ENCODE measurements at regions not wholly inside any gene's neighbourhood (a gene's known extent, or its start where the extent isn't known, plus 50 kb on each side); places are given as distances from the start of the nearest gene placed in this dataset.

DNA sequence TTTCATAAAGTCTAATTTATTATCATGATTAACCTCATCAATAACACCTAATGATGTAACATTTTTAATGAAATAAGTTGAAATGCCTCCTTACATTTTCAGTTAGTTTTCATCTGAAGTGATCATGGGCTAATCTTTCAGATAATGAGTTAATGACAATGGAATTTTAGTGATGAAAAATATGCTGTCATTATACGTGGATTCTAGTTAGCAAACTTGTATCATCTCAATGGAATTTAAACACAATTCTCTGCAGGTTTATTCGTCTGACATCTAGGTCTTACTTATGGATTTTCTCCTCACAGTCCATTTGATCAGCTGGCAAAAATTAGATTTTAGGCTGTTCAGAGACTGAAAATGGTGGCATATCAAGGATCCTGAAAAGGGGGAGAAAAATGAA is 885.0 kb downstream of the SLC4A3 start:
- Histone ChIP-seq H3K4me3 (no peak overlapping the region), H3K27ac (no peak overlapping the region)
- no peak for DNase-seq (ENCODE audit: low spot score)
- TF ChIP-seq, protein P1, sequence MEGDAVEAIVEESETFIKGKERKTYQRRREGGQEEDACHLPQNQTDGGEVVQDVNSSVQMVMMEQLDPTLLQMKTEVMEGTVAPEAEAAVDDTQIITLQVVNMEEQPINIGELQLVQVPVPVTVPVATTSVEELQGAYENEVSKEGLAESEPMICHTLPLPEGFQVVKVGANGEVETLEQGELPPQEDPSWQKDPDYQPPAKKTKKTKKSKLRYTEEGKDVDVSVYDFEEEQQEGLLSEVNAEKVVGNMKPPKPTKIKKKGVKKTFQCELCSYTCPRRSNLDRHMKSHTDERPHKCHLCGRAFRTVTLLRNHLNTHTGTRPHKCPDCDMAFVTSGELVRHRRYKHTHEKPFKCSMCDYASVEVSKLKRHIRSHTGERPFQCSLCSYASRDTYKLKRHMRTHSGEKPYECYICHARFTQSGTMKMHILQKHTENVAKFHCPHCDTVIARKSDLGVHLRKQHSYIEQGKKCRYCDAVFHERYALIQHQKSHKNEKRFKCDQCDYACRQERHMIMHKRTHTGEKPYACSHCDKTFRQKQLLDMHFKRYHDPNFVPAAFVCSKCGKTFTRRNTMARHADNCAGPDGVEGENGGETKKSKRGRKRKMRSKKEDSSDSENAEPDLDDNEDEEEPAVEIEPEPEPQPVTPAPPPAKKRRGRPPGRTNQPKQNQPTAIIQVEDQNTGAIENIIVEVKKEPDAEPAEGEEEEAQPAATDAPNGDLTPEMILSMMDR (IDR thresholded peaks at IDR 0.05): no peak

DNA sequence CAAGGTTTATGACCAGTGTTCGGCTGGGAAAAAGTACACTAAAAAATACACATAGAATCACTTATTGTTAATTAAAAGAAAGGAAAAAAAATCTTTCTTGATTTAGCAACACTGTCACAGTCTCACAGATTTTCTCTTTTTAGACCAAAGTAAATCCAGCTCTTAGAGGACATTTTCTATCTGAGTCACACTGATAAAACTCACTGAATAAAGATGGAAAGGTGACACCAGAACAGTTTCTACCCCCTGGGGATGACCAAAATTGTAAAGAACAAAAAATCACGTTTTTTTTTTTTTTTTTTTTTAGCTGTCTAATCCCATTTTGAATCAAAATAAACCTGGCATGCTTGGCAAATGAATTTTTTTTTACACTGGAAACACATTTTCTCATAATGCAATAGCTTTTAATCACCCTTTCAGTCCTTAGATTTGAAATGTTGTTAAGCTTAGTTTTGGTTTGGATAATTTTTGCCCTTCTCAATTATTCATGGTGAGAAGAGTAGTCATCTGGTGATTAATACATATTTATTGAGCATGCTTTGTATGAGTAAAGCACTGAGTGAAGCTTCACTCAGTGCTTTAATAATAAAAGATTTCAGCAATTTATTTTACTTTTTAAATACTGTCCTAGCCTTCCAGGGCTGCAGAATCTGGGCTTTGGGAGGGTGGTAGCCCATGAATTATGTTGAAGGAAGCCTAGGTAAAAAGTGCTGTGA is 886.3 kb downstream of the SLC4A3 start:
- Histone ChIP-seq H3K4me3 (no peak overlapping the region), H3K27ac (no peak overlapping the region)
- DNase-seq (ENCODE audit: low spot score): no peak
- TF ChIP-seq, protein P1 (IDR thresholded peaks at IDR 0.05): no peak

DNA sequence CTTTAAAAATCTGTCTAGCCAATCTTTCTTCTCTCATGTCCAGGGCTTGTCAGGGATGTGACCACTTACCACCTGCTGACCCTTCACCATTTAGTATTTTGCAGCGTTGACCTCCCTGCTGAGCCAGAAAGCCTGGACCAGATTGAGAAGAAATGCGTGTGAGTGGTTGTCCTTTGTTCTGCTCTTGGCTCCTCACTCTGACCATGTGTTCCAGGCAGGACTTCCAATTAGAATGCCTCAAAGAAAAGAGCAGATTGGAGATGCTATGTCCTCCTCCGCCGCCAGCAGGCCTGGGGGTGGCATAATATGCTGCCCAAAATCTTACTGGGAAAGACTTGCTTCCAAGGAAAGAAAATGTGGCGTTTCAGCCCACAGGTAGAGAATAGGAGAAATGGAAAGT is 894.1 kb downstream of the SLC4A3 start:
- H3K27ac ChIP-seq: no peak overlapping the region
- TF ChIP-seq, protein P1 (IDR thresholded peaks at IDR 0.05): no peak
- no peak overlapping the region for H3K4me3 ChIP-seq
- DNase-seq (ENCODE audit: low spot score): no peak

DNA sequence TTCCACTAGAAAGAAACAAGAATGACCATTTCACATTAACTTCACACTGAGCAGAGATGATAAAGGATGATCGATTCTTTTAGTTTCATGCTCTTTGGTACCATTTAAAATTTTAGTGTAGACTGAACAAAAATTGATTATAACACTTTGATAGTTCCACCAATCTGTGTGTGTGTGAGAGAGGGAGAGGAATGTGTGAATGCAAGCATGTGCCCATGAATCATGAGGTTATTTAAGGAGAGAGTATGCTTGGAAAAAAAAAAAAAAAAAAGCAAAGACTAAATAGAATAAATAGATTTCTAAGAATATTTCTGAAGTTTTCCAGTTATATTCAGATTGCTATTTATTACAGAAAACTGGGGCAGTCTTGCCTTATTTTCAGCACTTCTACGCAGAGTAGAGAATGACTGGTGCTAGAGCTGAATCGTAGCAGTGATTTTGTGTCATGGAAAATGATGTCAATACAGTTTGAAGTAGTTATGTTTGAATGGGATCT is 900.8 kb downstream of the SLC4A3 start:
- DNase-seq (ENCODE audit: low spot score): no peak
- Histone ChIP-seq H3K27ac (no peak overlapping the region), H3K4me3 (no peak overlapping the region)
- TF ChIP-seq, protein P1 (IDR thresholded peaks at IDR 0.05): no peak

DNA sequence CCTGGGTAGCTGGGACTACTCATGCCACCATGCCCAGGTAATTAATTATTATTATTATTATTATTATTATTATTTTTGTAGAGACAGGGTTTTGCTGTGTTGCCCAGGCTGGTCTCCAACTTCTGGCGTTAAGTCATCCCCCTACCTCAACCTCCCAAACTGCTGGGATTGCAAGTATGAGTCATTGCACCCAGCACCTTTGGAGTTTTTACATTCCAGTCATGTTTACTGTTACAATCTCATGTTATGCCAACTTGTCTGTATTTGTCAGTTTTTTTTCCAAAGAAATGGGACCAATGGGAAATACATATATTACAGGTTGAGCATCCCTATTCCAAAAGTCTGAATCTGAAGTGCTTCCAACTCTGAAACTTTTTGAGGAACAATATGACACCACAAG is 903.8 kb downstream of the SLC4A3 start:
- TF ChIP-seq, protein P1 (IDR thresholded peaks at IDR 0.05): no peak
- H3K27ac ChIP-seq: no peak overlapping the region
- DNase-seq (ENCODE audit: low spot score): no peak
- H3K4me3 ChIP-seq: no peak overlapping the region

DNA sequence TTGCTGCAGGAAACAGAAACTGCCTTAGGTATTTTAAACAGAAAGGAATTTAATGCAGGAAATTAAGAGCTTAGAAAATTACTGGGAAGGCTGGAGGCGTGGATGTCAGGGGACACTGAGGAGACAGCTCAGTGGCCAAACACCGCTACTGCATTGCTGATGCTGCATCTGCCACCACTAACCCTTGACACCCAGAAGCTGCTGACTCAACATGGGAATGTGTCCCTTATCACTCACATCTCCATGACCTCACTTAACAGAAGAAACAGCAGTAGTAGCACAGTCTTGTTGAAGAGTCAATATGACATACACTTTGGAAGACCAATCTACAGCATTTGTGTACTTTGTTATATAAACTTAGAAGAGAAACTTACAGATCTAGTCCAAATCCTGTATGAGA is 906.1 kb downstream of the SLC4A3 start:
- no peak overlapping the region for H3K4me3 ChIP-seq
- TF ChIP-seq, protein P1 (IDR thresholded peaks at IDR 0.05): no peak
- no peak for DNase-seq (ENCODE audit: low spot score)
- no peak overlapping the region for H3K27ac ChIP-seq

DNA sequence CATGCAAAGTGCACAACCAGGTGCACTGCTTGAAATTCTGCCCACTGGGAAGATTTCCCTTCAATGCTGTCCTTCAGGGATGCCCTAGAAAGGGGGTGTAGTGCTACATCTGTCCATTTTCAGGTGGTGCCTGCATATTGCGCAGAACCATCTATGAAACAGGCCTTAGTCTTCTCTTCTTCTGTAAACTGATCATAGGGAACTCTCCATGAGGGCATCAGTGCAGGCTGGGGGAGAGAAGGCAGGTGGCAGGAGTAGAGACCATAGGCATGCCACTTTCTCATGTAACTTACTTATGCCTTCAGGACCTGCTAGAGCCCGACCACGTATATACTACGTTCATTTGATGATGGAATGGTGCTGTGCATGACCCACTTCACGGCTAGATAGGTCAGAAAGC is 912.1 kb downstream of the SLC4A3 start:
- DNase-seq (ENCODE audit: low spot score): no peak
- TF ChIP-seq, protein P1 (IDR thresholded peaks at IDR 0.05): no peak
- Histone ChIP-seq H3K4me3 (no peak overlapping the region), H3K27ac (no peak overlapping the region)
